ENCODE measurements at regions not wholly inside any gene's neighbourhood (a gene's known extent, or its start where the extent isn't known, plus 50 kb on each side); places are given as distances from the start of the nearest gene placed in this dataset.

DNA sequence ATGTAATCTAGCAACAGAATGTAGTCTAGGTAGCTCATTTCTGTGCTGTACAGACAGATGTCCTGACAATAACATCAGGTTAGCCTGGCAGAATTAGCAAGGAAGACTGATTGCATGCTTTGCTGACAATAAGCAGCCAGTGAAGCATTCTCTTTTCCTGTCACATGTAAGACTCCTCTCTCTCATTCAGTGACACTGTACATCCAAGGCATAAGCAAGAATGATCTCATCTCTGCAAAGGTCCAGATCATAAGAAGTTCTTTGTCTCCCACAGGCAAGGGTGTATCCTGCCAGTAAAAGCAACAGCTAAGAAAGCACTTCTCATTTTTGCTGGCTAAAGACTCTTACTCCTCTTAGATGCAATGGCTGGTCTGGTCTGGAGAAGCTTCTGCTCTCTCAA lies 861.8 kb downstream of the TAF11L14 start (continued):
- no peak for TF ChIP-seq ZNF280D (tag by site-specific recombination; IDR thresholded peaks at IDR 0.05)
- no peak for TF ChIP-seq ZBTB20 (tag by site-specific recombination; IDR thresholded peaks at IDR 0.05)
- TF ChIP-seq ZNF544 (tag by site-specific recombination; IDR thresholded peaks at IDR 0.05), result no peak
- no peak for TF ChIP-seq SP2 (tag by site-specific recombination; IDR thresholded peaks at IDR 0.05)
- TF ChIP-seq PRDM6 (tag by site-specific recombination; IDR thresholded peaks at IDR 0.05), result no peak
- TF ChIP-seq SETDB1 (IDR thresholded peaks at IDR 0.05; ENCODE audit: insufficient read length, low read length), result no peak
- no peak for TF ChIP-seq ZNF561 (tag by site-specific recombination; IDR thresholded peaks at IDR 0.05; ENCODE audit: borderline replicate concordance)
- TF ChIP-seq, protein P1, sequence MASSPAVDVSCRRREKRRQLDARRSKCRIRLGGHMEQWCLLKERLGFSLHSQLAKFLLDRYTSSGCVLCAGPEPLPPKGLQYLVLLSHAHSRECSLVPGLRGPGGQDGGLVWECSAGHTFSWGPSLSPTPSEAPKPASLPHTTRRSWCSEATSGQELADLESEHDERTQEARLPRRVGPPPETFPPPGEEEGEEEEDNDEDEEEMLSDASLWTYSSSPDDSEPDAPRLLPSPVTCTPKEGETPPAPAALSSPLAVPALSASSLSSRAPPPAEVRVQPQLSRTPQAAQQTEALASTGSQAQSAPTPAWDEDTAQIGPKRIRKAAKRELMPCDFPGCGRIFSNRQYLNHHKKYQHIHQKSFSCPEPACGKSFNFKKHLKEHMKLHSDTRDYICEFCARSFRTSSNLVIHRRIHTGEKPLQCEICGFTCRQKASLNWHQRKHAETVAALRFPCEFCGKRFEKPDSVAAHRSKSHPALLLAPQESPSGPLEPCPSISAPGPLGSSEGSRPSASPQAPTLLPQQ (tag by site-specific recombination; IDR thresholded peaks at IDR 0.05), result no peak
- TF ChIP-seq GLI2 (tag by site-specific recombination; IDR thresholded peaks at IDR 0.05; ENCODE audit: borderline replicate concordance, low read depth), result no peak
- TF ChIP-seq HIC1 (tag by site-specific recombination; IDR thresholded peaks at IDR 0.05), result no peak
- TF ChIP-seq ZNF394 (tag by site-specific recombination; IDR thresholded peaks at IDR 0.05; ENCODE audit: borderline replicate concordance), result no peak
- no peak for TF ChIP-seq ZFP41 (tag by site-specific recombination; IDR thresholded peaks at IDR 0.05; ENCODE audit: borderline replicate concordance)
- TF ChIP-seq ZNF585B (tag by site-specific recombination; IDR thresholded peaks at IDR 0.05), result no peak
- TF ChIP-seq ZNF548 (tag by site-specific recombination; IDR thresholded peaks at IDR 0.05), result no peak
- no peak for TF ChIP-seq ZNF792 (tag by site-specific recombination; IDR thresholded peaks at IDR 0.05)
- no peak for TF ChIP-seq ZNF677 (tag by site-specific recombination; IDR thresholded peaks at IDR 0.05)

- H3K36me3 ChIP-seq (ENCODE audit: control insufficient read depth in 2 of 2, insufficient read depth in 1 of 2, low read length in 2 of 2), result no peaks in the 10 kb centered on the region; a peak in 1 of 3 replicates
- no peak overlapping the region for H3K4me3 ChIP-seq (ENCODE audit: low read depth, low read length)
- no peaks in the 10 kb centered on the region for H3K9me3 ChIP-seq (ENCODE audit: control insufficient read depth, insufficient read depth, low read depth, low read length)
- no peaks in the 10 kb centered on the region for H3K4me1 ChIP-seq (ENCODE audit: control insufficient read depth, insufficient read depth, low read length)
- ChIA-PET POLR2A (no interaction called here), CTCF (no interaction called here)
- TF ChIP-seq SETDB1 (IDR thresholded peaks at IDR 0.05; ENCODE audit: insufficient read length, low read length) (peak; percentile 66), WT1 (tag by site-specific recombination; IDR thresholded peaks at IDR 0.05) (no peak)
- H3K27ac ChIP-seq (ENCODE audit: extremely low read depth, low read depth, low read length), result no peak overlapping the region
Measured at GRCh38 chr5:18497089-18497488, 862.8 kb downstream of the TAF11L14 start.

All from HEK293 (cell line).